ENCODE measurements at regions not wholly inside any gene's neighbourhood (a gene's known extent, or its start where the extent isn't known, plus 50 kb on each side); places are given as distances from the start of the nearest gene placed in this dataset.

DNA sequence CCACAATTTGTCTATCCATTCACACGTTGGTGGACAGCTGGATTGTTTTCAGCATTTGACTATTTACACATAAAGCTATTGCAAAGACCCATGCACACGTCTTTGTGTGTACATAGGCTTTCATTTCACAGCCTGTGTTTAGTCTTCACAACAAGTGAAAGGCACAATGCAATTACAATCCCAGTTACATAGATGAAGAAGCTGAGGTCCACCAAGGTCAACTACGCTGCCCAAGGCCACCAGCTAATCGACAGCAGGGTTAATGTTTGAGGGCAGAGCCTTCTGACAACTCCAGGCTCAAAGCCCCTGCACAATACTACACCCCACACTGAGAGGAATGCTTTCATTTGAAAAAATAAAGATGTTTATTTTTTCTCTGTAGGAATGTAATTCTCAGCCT is 93.6 kb upstream of the CDH13 start:
- WGBS, 2 experiments (ENCODE audit: extremely low coverage in 2 of 2, insufficient read length in 1 of 2), result no CpG with 5 or more reads among the region's 4 CpGs
- Histone ChIP-seq H3K56ac (ENCODE audit: extremely low read depth, insufficient read depth, low read length) (no peak overlapping the region), H2BK15ac (ENCODE audit: low read depth, low read length) (no peak overlapping the region), H2BK5ac (ENCODE audit: low read depth, low read length, poor library complexity, severe bottlenecking) (no peak overlapping the region), H4K91ac (ENCODE audit: insufficient read depth, low read depth, low read length) (no peak overlapping the region), H3K27me3 (ENCODE audit: control insufficient read depth, insufficient read depth, low read length) (no peaks in the 10 kb centered on the region), H3K14ac (replicated peaks; ENCODE audit: low read depth, low read length) (no peak overlapping the region), H3K79me1 (ENCODE audit: low read depth in 1 of 2, low read length in 2 of 2) (no peaks in the 10 kb centered on the region), H3K4ac (ENCODE audit: low read depth, low read length) (no peak overlapping the region), H2BK20ac (ENCODE audit: low read depth, low read length) (no peak overlapping the region), H4K20me1 (ENCODE audit: insufficient read depth, low read length) (no peaks in the 10 kb centered on the region), H3K4me1 (ENCODE audit: control insufficient read depth, insufficient read depth, low read length) (no peaks in the 10 kb centered on the region), H3K9me3 (ENCODE audit: control insufficient read depth, insufficient read depth, low read length) (no peaks in the 10 kb centered on the region), H2BK120ac (ENCODE audit: low read depth, low read length) (no peak overlapping the region), H3K23ac (ENCODE audit: low read depth, low read length) (no peak overlapping the region), H3K36me3 (ENCODE audit: control insufficient read depth, insufficient read depth, low read length) (no peaks in the 10 kb centered on the region), H3K27ac (ENCODE audit: insufficient read depth, low read length) (no peak overlapping the region), H3K9ac (ENCODE audit: low read depth, low read length) (no peak overlapping the region), H4K5ac (ENCODE audit: low read depth, low read length) (no peak overlapping the region), H2AFZ (replicated peaks; ENCODE audit: low read length, poor library complexity) (no peak overlapping the region), H2AK9ac (replicated peaks; ENCODE audit: low read depth, low read length, poor library complexity) (no peak overlapping the region), H3K18ac (ENCODE audit: low read depth, low read length) (no peak overlapping the region), H3K4me3 (ENCODE audit: insufficient read depth, low read depth, low read length) (no peak overlapping the region), H2AK5ac (ENCODE audit: low read depth, low read length) (no peak overlapping the region), H4K8ac (ENCODE audit: low read depth in 2 of 2, low read length in 2 of 2) (no peak overlapping the region), H3K9me1 (ENCODE audit: insufficient read depth, low read length) (no peaks in the 10 kb centered on the region), H3K4me2 (ENCODE audit: low read depth, low read length) (no peak overlapping the region)
- DNase-seq (no peak), ATAC-seq (ENCODE audit: low read depth) (no peak)
- no TSS peak for BruUV-seq (replicated peaks)
- CTCF ChIA-PET, result no interaction called here
- TF ChIP-seq CEBPB (IDR thresholded peaks at IDR 0.05; ENCODE audit: low read depth, low read length) (no peak), MAFK (IDR thresholded peaks at IDR 0.05; ENCODE audit: low read depth, low read length) (no peak), RAD21 (IDR thresholded peaks at IDR 0.05; ENCODE audit: low read length) (no peak), SMC3 (IDR thresholded peaks at IDR 0.05; ENCODE audit: low read depth, low read length) (no peak), CHD1 (IDR thresholded peaks at IDR 0.05; ENCODE audit: low read depth, low read length) (no peak), RCOR1 (IDR thresholded peaks at IDR 0.05; ENCODE audit: insufficient replicate concordance, low read length) (no peak), MAZ (IDR thresholded peaks at IDR 0.05; ENCODE audit: borderline replicate concordance, low read depth, low read length) (no peak)
- TF ChIP-seq, protein P1, sequence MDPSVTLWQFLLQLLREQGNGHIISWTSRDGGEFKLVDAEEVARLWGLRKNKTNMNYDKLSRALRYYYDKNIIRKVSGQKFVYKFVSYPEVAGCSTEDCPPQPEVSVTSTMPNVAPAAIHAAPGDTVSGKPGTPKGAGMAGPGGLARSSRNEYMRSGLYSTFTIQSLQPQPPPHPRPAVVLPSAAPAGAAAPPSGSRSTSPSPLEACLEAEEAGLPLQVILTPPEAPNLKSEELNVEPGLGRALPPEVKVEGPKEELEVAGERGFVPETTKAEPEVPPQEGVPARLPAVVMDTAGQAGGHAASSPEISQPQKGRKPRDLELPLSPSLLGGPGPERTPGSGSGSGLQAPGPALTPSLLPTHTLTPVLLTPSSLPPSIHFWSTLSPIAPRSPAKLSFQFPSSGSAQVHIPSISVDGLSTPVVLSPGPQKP (IDR thresholded peaks at IDR 0.05; ENCODE audit: borderline replicate concordance, low read depth, low read length), result no peak
- TF ChIP-seq, protein P2, sequence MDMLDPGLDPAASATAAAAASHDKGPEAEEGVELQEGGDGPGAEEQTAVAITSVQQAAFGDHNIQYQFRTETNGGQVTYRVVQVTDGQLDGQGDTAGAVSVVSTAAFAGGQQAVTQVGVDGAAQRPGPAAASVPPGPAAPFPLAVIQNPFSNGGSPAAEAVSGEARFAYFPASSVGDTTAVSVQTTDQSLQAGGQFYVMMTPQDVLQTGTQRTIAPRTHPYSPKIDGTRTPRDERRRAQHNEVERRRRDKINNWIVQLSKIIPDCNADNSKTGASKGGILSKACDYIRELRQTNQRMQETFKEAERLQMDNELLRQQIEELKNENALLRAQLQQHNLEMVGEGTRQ (IDR thresholded peaks at IDR 0.05; ENCODE audit: low read depth, low read length), result no peak
- dilution Hi-C loops (cut with HindIII; ENCODE audit: low sequenced_read_pairs, unreplicated experiment) (no loop called here), intact Hi-C loops (cut with micrococcal nuclease) (no loop called here), in situ Hi-C loops (cut with MboI; ENCODE audit: low sequenced_read_pairs) (no loop called here)
- POLR2A ChIA-PET (ENCODE audit: unreplicated experiment), result no interaction called here
